HUDEP-2 (cell line): ENCODE measurements at regions not wholly inside any gene's neighbourhood (a gene's known extent, or its start where the extent isn't known, plus 50 kb on each side); places are given as distances from the start of the nearest gene placed in this dataset.
"Not testable (repeated sequence)": the region's sequence is repeated elsewhere in the genome, so short reads cannot be mapped to it uniquely, and the experiment has no call there.

Experiments
- DNase-seq, 76 experiments: peaks; one replicate each; lab custom pipeline; 2025; ENCODE audit not compliant: unreplicated experiment in 76 of 76; lab: John Stamatoyannopoulos, UW

DNA sequence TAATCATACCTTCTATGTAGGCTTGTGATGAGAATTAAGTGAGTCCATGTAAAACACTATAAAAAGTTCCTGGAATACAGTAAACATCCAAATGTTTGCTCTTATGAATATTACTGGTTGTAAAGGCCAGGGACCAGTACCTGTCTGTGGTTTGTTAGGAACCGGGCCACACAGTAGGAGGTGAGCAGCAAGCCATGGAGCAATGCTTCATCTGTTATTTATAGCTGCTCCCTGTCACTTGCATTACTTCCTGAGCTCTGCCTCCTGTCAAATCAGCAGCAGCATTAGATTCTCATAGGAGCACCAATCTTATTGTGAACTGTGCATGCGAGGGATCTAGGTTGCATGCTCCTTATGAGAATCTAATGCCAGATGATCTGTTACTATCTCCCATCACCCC lies 662.0 kb upstream of the ANKRD30A start:
- DNase-seq: no peak

GRCh38 chr10:36462194-36462593 lies 663.2 kb upstream of the ANKRD30A start:
- no peak for DNase-seq

- DNase-seq: not testable (repeated sequence)
Observed at GRCh38 chr10:36458437-36458836, 667.0 kb upstream of the ANKRD30A start.

GRCh38 chr10:36457751-36458150 lies 667.6 kb upstream of the ANKRD30A start:
- no peak for DNase-seq

DNA sequence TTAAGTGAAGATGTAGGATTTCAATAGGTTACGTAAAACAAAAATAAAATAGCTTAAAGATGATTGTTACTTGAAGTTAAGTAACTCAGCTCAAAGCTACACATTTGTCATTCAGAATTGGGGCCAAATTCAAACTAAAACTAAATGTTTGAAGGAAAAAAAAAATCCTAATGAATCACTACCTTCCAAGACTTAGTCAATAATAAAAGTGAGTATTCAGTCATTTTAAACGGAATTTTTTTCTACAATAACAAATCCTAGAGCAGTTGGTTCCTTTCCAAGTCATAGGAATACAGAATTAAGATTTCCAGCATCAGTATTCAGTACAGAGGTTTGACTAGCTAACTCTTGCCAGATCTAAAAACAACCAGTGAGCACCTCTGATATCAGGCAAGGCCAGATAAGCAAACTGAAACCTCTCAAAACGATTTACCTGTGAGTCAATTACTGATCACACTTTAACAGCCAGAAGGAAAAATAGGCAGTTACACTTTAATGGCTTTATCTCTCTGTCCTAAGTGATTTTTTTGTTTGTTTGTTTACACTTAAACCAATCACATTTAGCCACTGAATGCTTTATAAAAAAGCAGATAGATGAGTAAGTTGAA lies 669.8 kb upstream of the ANKRD30A start:
- DNase-seq: no peak

DNA sequence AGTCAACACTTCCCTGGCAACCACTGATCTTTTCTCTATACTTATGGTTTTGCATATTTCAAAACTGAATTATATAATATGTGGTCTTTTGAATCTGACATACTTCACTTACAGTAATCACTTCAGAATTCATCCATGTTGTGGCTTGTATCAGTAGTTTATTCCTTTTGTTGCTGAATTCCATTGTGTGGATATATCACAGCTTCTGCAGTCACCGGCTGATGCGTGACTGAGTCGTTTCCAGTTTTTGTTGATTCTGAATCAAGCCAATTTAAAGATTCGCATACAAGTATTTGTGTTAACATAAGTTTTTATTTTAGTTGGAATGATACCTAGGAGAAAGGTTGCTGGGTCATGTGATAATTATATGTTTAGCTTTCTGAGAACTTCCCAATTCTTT lies 672.5 kb upstream of the ANKRD30A start:
- DNase-seq: no peak

- DNase-seq: no peak
Observed at GRCh38 chr10:36451391-36451970, 673.9 kb upstream of the ANKRD30A start.

DNA sequence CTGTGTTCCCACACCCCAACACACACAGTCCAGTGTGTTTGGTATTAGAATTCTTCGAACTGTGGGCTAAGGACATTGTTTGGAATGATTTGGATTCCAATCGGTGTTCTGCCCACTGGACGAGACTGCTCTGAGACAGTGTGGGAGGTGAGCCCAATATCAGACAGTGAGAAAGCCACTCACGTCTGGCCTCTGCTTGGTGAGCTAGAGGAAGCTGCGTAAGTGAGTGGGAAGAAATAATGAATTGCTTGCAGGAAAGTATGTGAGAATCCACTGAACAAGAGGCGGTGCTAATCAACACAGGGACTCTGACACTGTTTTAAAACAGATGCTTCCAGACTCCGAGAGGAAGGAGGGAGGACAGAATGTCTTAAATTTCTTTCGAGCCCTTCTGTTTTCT lies 675.0 kb upstream of the ANKRD30A start:
- no peak for DNase-seq

- DNase-seq: no peak
Observed at GRCh38 chr10:36448760-36449691, 676.4 kb upstream of the ANKRD30A start.

- no peak for DNase-seq
Observed at GRCh38 chr10:36446881-36447280, 678.5 kb upstream of the ANKRD30A start.

DNA sequence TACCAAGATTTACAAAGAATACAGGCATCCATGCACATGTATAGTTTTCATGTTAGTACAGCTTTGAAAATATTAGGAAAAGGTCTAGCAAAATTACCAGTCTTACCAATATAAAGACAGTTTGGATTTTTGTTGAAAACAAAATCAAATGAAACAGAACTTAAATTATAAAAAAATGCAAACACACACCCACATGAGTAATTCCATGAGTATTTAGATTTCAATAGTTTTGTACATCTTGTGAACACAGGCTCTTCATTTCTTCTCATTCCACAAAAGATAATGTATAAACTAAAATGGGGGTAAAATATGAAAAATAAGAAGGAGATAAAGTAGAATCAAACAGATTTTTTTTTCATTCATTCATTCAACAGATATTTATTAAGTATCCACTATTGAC lies 682.2 kb upstream of the ANKRD30A start:
- DNase-seq: no peak

DNA sequence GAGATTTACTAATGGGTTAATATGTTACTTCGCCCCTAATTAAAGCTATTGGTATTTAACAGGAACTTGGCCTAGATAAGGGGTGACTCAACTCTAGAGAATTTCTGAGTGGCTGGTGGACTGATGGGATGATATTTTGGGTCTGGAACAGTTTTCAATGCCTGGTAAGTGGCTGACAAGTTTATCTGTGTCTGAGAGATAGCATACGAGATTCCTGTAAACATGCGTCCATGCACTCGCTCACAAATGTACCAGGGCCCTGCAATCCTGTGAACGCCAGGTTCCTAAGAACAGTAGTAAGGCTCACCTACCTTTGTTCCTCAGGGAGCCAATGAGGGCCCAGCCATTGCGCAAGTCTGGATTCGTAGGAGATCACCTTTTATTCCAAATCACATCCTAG lies 683.8 kb upstream of the ANKRD30A start:
- no peak for DNase-seq

- no peak for DNase-seq
Observed at GRCh38 chr10:36440539-36440938, 684.9 kb upstream of the ANKRD30A start.

DNA sequence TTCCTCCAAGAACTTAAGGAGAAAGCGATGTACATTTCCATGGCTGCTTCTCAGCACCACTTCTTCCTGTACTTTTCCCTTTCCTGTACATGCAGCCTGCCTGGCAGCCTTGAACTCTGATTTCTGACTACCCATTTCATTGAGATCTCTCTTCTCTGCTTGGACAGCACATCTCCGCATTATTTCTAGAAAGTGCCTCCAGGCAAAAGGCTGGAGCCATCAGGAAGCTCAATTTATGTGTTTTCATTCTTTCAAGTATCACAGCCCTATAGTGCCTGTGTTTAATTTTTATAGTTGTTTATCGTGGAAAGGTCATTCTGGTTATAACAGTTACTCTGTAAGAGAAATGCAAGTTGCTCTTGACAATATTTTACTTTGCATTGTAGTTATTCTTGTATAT lies 688.0 kb upstream of the ANKRD30A start:
- DNase-seq: no peak

- no peak for DNase-seq
Observed at GRCh38 chr10:36428507-36428906, 696.9 kb upstream of the ANKRD30A start.

DNA sequence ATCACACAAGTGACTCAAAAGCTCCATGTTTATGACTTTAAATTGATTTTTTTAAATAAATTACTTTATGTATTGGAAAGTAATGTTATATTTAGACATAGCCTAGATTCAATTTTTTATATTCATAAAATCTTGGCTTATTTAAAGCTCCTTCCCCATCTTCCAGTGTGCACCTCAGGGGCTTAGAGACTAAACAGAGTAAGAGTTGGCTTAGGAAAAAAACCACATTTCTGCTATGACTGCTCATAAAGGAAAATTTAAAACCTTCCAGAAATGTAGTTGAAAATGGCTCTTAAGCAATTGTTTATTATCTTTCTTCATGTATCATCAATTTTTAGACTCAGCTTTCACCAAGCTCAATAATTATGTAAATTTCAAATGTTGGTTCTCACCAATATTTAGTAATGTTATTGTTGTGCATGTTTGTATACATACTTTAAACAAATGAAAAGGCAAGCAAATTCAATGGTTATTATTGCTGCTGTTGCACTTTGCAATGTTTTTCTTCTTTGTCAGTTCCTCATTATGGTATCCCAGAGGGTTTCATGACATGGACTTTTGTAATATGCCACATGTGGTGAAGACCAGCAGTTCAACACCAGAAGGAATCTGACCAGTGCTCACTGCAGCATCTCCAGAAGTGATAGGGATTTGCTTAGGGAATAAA lies 700.1 kb upstream of the ANKRD30A start:
- no peak for DNase-seq

DNA sequence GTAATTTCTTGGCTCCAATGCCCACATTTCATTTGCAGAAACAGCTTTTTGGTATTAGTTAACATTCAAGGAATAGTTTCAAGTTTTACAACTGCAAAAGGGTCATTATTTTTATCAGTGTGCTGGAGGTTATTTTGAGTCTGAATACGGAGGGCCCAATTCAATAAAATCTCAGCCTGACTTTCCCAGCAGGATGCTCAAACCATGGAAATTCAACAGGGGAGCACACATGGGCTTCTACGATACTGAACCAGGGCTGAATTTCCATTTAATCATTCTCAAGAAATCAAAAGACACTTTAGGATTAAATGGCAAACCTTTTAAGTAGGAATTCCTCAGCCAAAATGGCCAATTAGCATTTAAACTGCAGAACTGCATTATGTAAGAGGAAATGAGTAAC lies 700.9 kb upstream of the ANKRD30A start:
- DNase-seq: no peak

DNA sequence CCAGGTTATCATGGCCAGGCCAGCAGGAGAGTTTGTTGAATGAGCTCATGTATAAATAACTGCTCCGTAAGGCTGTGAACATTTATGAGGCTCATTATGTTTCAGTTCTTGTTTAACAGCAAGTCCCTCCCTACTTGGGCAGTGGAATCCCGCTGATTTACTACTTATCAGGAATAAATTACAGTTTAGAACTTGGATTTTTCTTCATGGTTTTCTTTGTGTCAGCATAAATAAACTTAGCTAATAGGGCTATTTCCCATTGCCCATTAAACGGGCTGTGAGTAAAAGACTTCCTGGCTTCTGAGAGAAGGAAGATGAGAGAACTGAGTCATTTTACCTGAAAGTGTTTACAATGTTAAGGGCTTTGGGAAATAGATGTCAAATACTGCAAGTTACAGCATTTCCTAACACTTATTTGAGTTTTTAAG lies 701.6 kb upstream of the ANKRD30A start:
- DNase-seq: no peak

DNA sequence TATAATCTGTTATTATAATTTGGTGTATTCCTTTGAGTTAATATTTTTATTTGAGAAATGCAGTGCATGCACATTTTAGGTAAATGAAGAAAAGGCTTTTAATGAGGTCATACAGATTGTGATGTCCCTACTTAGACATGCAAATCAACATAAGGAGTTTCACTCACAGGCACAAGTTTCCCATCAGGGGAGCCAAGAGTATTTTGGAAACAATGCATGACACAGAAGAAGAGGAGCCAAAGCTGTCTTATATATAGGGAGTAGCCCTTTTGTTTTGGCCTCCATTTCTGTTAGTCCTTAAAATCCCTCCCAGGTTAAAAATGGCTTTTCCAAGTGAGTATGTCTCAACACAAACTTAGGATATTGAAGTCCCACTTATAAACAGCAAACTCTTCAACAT lies 703.4 kb upstream of the ANKRD30A start:
- no peak for DNase-seq

DNA sequence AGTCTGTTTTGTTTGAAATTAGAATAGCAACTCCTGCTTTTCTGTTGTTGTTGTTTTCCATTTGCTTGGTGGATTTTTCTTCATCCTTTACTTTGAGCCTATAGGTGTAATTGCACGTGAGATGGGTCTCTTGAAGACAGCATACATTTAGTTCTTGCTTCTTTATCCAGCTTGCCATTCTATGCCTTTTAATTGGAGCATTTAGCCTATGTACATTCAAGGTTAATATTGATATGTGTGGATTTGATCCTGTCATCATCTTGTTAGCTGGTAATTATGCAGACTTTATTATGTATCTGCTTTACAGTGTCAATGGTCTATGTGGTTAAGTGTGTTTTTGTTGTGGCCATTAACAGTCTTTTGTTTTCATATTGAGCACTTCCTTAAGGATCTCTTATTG lies 708.9 kb upstream of the ANKRD30A start:
- DNase-seq: no peak

GRCh38 chr10:36412942-36413341 lies 712.5 kb upstream of the ANKRD30A start:
- no peak for DNase-seq
